ENCODE measurements at regions not wholly inside any gene's neighbourhood (a gene's known extent, or its start where the extent isn't known, plus 50 kb on each side); places are given as distances from the start of the nearest gene placed in this dataset.

GRCh38 chr6:50271266-50271665 is 221.5 kb upstream of the DEFB112 start:
- TF ChIP-seq BHLHE40 (IDR thresholded peaks at IDR 0.05; ENCODE audit: low read depth, low read length) (no peak), SMC3 (IDR thresholded peaks at IDR 0.05; ENCODE audit: low read depth, low read length) (no peak), MXI1 (IDR thresholded peaks at IDR 0.05; ENCODE audit: borderline replicate concordance, low read depth, low read length) (no peak), MAZ (IDR thresholded peaks at IDR 0.05; ENCODE audit: borderline replicate concordance, low read depth, low read length) (no peak), CHD1 (IDR thresholded peaks at IDR 0.05; ENCODE audit: low read depth, low read length) (no peak), RCOR1 (IDR thresholded peaks at IDR 0.05; ENCODE audit: insufficient replicate concordance, low read length) (no peak), MAFK (IDR thresholded peaks at IDR 0.05; ENCODE audit: low read depth, low read length) (no peak), ELK1 (IDR thresholded peaks at IDR 0.05; ENCODE audit: borderline replicate concordance, low read depth, low read length) (no peak), CEBPB (IDR thresholded peaks at IDR 0.05; ENCODE audit: low read depth, low read length) (no peak), NFE2L2 (IDR thresholded peaks at IDR 0.05; ENCODE audit: low read depth, low read length) (no peak), POLR2A (IDR thresholded peaks at IDR 0.05; ENCODE audit: low read depth, low read length) (no peak), RAD21 (IDR thresholded peaks at IDR 0.05; ENCODE audit: low read length) (no peak), USF2 (IDR thresholded peaks at IDR 0.05; ENCODE audit: low read depth, low read length) (no peak), CTCF (conservative IDR thresholded peaks at IDR 0.05; ENCODE audit: low read depth, low read length) (no peak), FOS (IDR thresholded peaks at IDR 0.05; ENCODE audit: low read depth, low read length) (no peak)
- H2BK20ac ChIP-seq (ENCODE audit: low read depth, low read length) = no peak overlapping the region
- no peaks in the 10 kb centered on the region for H3K9me3 ChIP-seq (ENCODE audit: control insufficient read depth, insufficient read depth, low read length)
- no peak overlapping the region for H3K4me3 ChIP-seq (ENCODE audit: insufficient read depth, low read depth, low read length)
- no peaks in the 10 kb centered on the region for H4K20me1 ChIP-seq (ENCODE audit: insufficient read depth, low read length)
- H3K18ac ChIP-seq (ENCODE audit: low read depth, low read length) = no peak overlapping the region
- H2AK5ac ChIP-seq (ENCODE audit: low read depth, low read length) = no peak overlapping the region
- no peaks in the 10 kb centered on the region for H3K9me1 ChIP-seq (ENCODE audit: insufficient read depth, low read length)
- no peak overlapping the region for H4K5ac ChIP-seq (ENCODE audit: low read depth, low read length)
- no peaks in the 10 kb centered on the region for H3K27me3 ChIP-seq (ENCODE audit: control insufficient read depth, insufficient read depth, low read length)
- H3K14ac ChIP-seq (replicated peaks; ENCODE audit: low read depth, low read length) = no peak overlapping the region
- ChIA-PET POLR2A (ENCODE audit: unreplicated experiment) (no interaction called here), CTCF (no interaction called here)
- no peak overlapping the region for H3K27ac ChIP-seq (ENCODE audit: insufficient read depth, low read length)
- DNase-seq (no peak), ATAC-seq (ENCODE audit: low read depth) (no peak)
- no peaks in the 10 kb centered on the region for H3K79me1 ChIP-seq (ENCODE audit: low read depth in 1 of 2, low read length in 2 of 2)
- H3K4ac ChIP-seq (ENCODE audit: low read depth, low read length) = no peak overlapping the region
- no peak overlapping the region for H2BK120ac ChIP-seq (ENCODE audit: low read depth, low read length)
- no CpG with 5 or more reads among the region's 2 CpGs for WGBS, 2 experiments (ENCODE audit: extremely low coverage in 2 of 2, insufficient read length in 1 of 2)
- H3K23ac ChIP-seq (ENCODE audit: low read depth, low read length) = no peak overlapping the region
- H2BK5ac ChIP-seq (ENCODE audit: low read depth, low read length, poor library complexity, severe bottlenecking) = no peak overlapping the region
- H3K4me1 ChIP-seq (ENCODE audit: control insufficient read depth, insufficient read depth, low read length) = no peaks in the 10 kb centered on the region
- no peak overlapping the region for H3K9ac ChIP-seq (ENCODE audit: low read depth, low read length)
- no peak overlapping the region for H3K4me2 ChIP-seq (ENCODE audit: low read depth, low read length)
- intact Hi-C loops (cut with micrococcal nuclease) = no loop called here
- H3K56ac ChIP-seq (ENCODE audit: extremely low read depth, insufficient read depth, low read length) = no peak overlapping the region
- no peak overlapping the region for H2AFZ ChIP-seq (replicated peaks; ENCODE audit: low read length, poor library complexity)
- no peak overlapping the region for H4K91ac ChIP-seq (ENCODE audit: insufficient read depth, low read depth, low read length)
- H2AK9ac ChIP-seq (replicated peaks; ENCODE audit: low read depth, low read length, poor library complexity) = no peak overlapping the region
- no peak overlapping the region for H4K8ac ChIP-seq (ENCODE audit: low read depth in 2 of 2, low read length in 2 of 2)
- in situ Hi-C loops (cut with MboI; ENCODE audit: low sequenced_read_pairs) = no loop called here
- H2BK15ac ChIP-seq (ENCODE audit: low read depth, low read length) = no peak overlapping the region
- BruUV-seq (replicated peaks) = no TSS peak
- dilution Hi-C loops (cut with HindIII; ENCODE audit: low sequenced_read_pairs, unreplicated experiment) = no loop called here
- H3K36me3 ChIP-seq (ENCODE audit: control insufficient read depth, insufficient read depth, low read length) = no peaks in the 10 kb centered on the region
